CD4-positive, alpha-beta T cell treated with Interleukin-10 for 1 hour (primary cell): ENCODE measurements at regions not wholly inside any gene's neighbourhood (a gene's known extent, or its start where the extent isn't known, plus 50 kb on each side); places are given as distances from the start of the nearest gene placed in this dataset.

Experiments used
- DNase-seq: peaks from one replicate; pipeline ENCODE4 v3.0.0-alpha.2; 2020

- no peak for DNase-seq
Measured at GRCh38 chr6:82836022-82836575, 229.5 kb downstream of the UBE3D start.

- no peak for DNase-seq
Measured at GRCh38 chr6:82840571-82840970, 225.1 kb downstream of the UBE3D start.

GRCh38 chr6:82841309-82841708 lies 224.3 kb downstream of the UBE3D start:
- no peak for DNase-seq
